ENCODE measurements at regions not wholly inside any gene's neighbourhood (a gene's known extent, or its start where the extent isn't known, plus 50 kb on each side); places are given as distances from the start of the nearest gene placed in this dataset.

GRCh38 chr6:14540276-14540675 is 422.7 kb downstream of the CD83 start:
- in situ Hi-C loops (cut with HindIII; ENCODE audit: low sequenced_read_pairs), result no loop called here
- H3K4me3 ChIP-seq (ENCODE audit: low read depth, low read length), result no peak overlapping the region
- peak; percentile 48 for DNase-seq (ENCODE audit: low read depth, low spot score)
- no peak for TF ChIP-seq CTCF (IDR thresholded peaks at IDR 0.05; ENCODE audit: low read depth, low read length)

GRCh38 chr6:14540810-14541540 is 423.4 kb downstream of the CD83 start:
- TF ChIP-seq CTCF (IDR thresholded peaks at IDR 0.05; ENCODE audit: low read depth, low read length), result no peak
- no peak for DNase-seq (ENCODE audit: low read depth, low spot score)
- no peak overlapping the region for H3K4me3 ChIP-seq (ENCODE audit: low read depth, low read length)
- in situ Hi-C loops (cut with HindIII; ENCODE audit: low sequenced_read_pairs), result no loop called here

- peak; percentile 68 for DNase-seq (ENCODE audit: low read depth, low spot score)
- no peak overlapping the region for H3K4me3 ChIP-seq (ENCODE audit: low read depth, low read length)
- no peak for TF ChIP-seq CTCF (IDR thresholded peaks at IDR 0.05; ENCODE audit: low read depth, low read length)
- in situ Hi-C loops (cut with HindIII; ENCODE audit: low sequenced_read_pairs), result no loop called here
These were observed 425.2 kb downstream of the CD83 start for GRCh38 chr6:14542670-14543366.

GRCh38 chr6:14543971-14544585 is 426.5 kb downstream of the CD83 start:
- no peak for TF ChIP-seq CTCF (IDR thresholded peaks at IDR 0.05; ENCODE audit: low read depth, low read length)
- H3K4me3 ChIP-seq (ENCODE audit: low read depth, low read length), result no peak overlapping the region
- DNase-seq (ENCODE audit: low read depth, low spot score), result no peak
- in situ Hi-C loops (cut with HindIII; ENCODE audit: low sequenced_read_pairs), result no loop called here

GRCh38 chr6:14544666-14545065 is 427.1 kb downstream of the CD83 start:
- no peak for TF ChIP-seq CTCF (IDR thresholded peaks at IDR 0.05; ENCODE audit: low read depth, low read length)
- DNase-seq (ENCODE audit: low read depth, low spot score), result no peak
- H3K4me3 ChIP-seq (ENCODE audit: low read depth, low read length), result no peak overlapping the region
- in situ Hi-C loops (cut with HindIII; ENCODE audit: low sequenced_read_pairs), result no loop called here

- no peak for TF ChIP-seq CTCF (IDR thresholded peaks at IDR 0.05; ENCODE audit: low read depth, low read length)
- no peak overlapping the region for H3K4me3 ChIP-seq (ENCODE audit: low read depth, low read length)
- DNase-seq (ENCODE audit: low read depth, low spot score), result no peak
- in situ Hi-C loops (cut with HindIII; ENCODE audit: low sequenced_read_pairs), result no loop called here
These were observed 427.9 kb downstream of the CD83 start for GRCh38 chr6:14545496-14545895.

All from astrocyte of the spinal cord (primary cell).